Prostate gland (tissue), 2 donors: ENCODE measurements at regions not wholly inside any gene's neighbourhood (a gene's known extent, or its start where the extent isn't known, plus 50 kb on each side); places are given as distances from the start of the nearest gene placed in this dataset.

Experiments used
- POLR2AphosphoS5 ChIP-seq: sonication (generic); formaldehyde crosslinking; IDR thresholded peaks from one replicate; pipeline ENCODE4 v1.6.1; 2017; ENCODE audit warnings: antibody characterized with exemption
- TF ChIP-seq, protein P1 (sequence below), 4 experiments: fragments of 200-600 bp in 2 of 4; fragments of 450-650 bp in 2 of 4; sonication (generic) in 2 of 4; IDR thresholded peaks; 1 replicate in 3 of 4; 2 replicates in 1 of 4; pipeline ENCODE4 v1.5.1; 2016 to 2019; ENCODE audit warnings: antibody characterized with exemption in 4 of 4, mild to moderate bottlenecking in 2 of 4, moderate library complexity in 2 of 4

DNA sequence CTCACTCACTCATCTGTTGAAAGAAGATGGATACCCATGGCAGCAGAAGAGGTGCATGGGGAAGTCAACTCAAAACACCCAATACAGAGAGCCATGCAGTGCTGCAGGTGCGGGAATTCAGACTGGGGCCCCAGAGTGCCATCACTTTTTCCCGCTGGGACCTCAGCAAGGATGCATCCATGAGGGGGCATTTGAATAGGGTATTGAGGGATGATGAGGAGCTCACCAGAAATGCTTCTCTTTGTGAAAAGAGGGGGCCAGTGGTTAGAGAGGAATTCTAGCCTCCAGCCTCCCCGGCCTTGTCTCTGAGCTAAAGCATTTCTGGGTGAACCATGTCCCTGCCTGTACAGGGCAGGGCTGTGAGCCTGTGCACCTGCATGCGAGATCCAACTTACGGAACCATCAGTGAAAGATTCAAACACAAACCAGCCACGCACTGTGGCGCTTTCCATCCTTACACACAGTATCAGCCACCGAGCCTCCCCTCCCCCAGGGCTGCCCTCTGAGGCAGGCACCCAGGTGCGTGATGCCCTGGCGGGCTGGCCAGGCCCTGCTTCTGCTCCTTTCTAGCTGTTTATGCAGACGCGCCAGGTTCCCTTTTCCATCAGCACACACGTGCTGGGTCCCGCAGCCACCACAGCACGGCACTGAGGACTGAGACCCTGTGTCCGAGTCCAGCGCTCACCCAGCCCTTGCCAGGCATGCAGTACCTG is 1177.2 kb downstream of the BRD1 start:
- no peak for TF ChIP-seq POLR2AphosphoS5
- TF ChIP-seq, protein P1, sequence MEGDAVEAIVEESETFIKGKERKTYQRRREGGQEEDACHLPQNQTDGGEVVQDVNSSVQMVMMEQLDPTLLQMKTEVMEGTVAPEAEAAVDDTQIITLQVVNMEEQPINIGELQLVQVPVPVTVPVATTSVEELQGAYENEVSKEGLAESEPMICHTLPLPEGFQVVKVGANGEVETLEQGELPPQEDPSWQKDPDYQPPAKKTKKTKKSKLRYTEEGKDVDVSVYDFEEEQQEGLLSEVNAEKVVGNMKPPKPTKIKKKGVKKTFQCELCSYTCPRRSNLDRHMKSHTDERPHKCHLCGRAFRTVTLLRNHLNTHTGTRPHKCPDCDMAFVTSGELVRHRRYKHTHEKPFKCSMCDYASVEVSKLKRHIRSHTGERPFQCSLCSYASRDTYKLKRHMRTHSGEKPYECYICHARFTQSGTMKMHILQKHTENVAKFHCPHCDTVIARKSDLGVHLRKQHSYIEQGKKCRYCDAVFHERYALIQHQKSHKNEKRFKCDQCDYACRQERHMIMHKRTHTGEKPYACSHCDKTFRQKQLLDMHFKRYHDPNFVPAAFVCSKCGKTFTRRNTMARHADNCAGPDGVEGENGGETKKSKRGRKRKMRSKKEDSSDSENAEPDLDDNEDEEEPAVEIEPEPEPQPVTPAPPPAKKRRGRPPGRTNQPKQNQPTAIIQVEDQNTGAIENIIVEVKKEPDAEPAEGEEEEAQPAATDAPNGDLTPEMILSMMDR (IDR thresholded peaks at IDR 0.05): no peak
